RWPE1 (cell line): ENCODE measurements at regions not wholly inside any gene's neighbourhood (a gene's known extent, or its start where the extent isn't known, plus 50 kb on each side); places are given as distances from the start of the nearest gene placed in this dataset.

ENCODE experiments used
- CTCF ChIA-PET: fragments of 350-600 bp; sonication (Branson Sonifier 250); formaldehyde crosslinking; extraction: SDS; loops from one replicate; lab custom pipeline; 2021; lab: Yijun Ruan, JAX
- POLR2A ChIA-PET: fragments of 400-600 bp; formaldehyde crosslinking; extraction: SDS; loops from one replicate; lab custom pipeline; 2020; ENCODE audit warnings: antibody characterized with exemption; ENCODE audit not compliant: low non-redundant PET; lab: Yijun Ruan, JAX
- DNase-seq: peaks from one replicate; pipeline ENCODE4 v3.0.0; 2012; ENCODE audit warnings: low spot score
- H3K27ac ChIP-seq: fragments of 450-650 bp; 2 replicates; pipeline ENCODE4 v1.5.1; 2017
- TF ChIP-seq, protein P1 (sequence below): fragments of 450-650 bp; conservative IDR thresholded peaks from 2 replicates; pipeline ENCODE4 v1.5.1; 2017; ENCODE audit warnings: low read depth, mild to moderate bottlenecking

DNA sequence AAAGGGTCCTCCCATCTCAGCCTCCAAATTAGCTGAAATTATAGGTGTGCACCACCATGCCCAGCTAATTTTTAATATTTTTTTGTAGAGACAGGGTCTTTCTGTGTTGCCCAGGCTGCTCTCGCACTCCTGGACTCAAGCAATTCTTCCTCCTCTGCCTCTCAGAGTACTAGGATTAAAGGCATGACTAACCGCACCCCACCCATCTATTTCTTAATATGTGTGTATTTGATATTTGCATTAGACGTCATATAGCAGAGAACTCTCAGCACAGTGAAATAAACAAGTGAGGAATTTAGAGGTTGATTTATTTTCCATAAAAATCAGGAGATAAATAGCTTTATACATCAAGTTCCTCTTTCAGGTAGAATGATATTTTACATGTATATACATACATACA, 213.5 kb downstream of the FSIP2 start:
- no peak for DNase-seq
- ChIA-PET POLR2A (no interaction called here), CTCF (interaction anchor here (0.6 kb wide), 1 partner anchor 328 kb away, joined by 5 read pairs; no protein-coding TSS in a partner anchor)
- TF ChIP-seq, protein P1, sequence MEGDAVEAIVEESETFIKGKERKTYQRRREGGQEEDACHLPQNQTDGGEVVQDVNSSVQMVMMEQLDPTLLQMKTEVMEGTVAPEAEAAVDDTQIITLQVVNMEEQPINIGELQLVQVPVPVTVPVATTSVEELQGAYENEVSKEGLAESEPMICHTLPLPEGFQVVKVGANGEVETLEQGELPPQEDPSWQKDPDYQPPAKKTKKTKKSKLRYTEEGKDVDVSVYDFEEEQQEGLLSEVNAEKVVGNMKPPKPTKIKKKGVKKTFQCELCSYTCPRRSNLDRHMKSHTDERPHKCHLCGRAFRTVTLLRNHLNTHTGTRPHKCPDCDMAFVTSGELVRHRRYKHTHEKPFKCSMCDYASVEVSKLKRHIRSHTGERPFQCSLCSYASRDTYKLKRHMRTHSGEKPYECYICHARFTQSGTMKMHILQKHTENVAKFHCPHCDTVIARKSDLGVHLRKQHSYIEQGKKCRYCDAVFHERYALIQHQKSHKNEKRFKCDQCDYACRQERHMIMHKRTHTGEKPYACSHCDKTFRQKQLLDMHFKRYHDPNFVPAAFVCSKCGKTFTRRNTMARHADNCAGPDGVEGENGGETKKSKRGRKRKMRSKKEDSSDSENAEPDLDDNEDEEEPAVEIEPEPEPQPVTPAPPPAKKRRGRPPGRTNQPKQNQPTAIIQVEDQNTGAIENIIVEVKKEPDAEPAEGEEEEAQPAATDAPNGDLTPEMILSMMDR: no peak
- no peak overlapping the region for H3K27ac ChIP-seq

DNA sequence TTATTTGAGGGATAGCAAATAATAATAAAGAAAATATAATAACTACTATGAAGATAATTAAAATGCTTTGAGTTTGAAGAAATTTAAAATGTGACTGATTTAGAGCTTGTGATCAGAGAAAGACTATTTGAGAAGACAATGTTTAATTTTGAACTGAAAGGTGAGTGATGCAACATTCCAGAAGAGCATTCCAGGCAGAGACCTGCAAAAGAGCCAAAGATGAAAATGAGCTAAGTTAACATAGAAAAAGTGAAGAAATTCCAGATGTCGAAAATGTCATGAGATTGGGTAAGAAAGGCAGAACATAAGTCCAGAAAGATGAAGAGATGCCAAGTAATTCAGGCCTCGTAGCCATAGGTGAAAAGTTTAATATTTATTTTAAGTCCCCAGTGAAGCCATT, 215.8 kb downstream of the FSIP2 start:
- H3K27ac ChIP-seq: no peak overlapping the region
- TF ChIP-seq, protein P1: no peak
- no peak for DNase-seq
- ChIA-PET CTCF (no interaction called here), POLR2A (no interaction called here)

DNA sequence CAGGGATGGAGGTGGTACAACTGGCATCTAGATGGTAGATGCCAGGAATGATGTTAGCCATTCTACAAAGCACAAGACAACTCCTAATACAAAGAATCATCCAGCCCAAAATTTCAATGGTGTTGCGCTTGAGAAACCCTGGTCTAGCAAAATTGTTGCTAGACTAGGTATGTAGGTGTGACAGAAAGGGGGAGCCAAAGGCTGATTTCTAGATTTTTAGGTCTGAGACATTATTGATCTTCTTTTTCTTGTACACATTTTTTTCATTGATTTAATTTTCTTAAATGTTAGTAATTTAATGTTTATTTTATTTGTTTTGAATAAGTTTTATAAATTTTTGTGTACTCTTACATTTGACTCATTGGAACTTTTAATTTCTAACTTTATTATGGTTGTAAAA, 216.4 kb downstream of the FSIP2 start:
- TF ChIP-seq, protein P1: no peak
- no peak overlapping the region for H3K27ac ChIP-seq
- ChIA-PET CTCF (no interaction called here), POLR2A (no interaction called here)
- no peak for DNase-seq

DNA sequence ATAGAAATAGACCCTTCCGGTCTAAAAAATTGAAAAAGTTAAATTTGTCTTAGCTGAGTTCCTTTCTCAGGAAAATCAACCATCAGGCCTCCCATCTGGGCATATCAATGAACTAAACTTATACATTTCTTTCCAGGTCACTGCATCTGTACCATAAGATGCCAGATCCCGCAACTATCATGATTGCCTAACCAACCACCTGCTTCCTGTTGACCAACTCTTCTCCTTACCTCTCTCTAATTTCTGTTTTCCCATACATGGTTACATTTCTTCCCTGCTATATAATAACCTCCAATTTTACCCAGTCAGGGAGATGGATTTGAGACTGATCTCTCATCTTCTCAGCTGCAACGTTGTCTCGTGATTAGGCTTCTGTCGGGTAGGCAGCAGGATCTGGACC, 228.7 kb downstream of the FSIP2 start:
- no peak overlapping the region for H3K27ac ChIP-seq
- ChIA-PET POLR2A (no interaction called here), CTCF (no interaction called here)
- TF ChIP-seq, protein P1: no peak
- no peak for DNase-seq

DNA sequence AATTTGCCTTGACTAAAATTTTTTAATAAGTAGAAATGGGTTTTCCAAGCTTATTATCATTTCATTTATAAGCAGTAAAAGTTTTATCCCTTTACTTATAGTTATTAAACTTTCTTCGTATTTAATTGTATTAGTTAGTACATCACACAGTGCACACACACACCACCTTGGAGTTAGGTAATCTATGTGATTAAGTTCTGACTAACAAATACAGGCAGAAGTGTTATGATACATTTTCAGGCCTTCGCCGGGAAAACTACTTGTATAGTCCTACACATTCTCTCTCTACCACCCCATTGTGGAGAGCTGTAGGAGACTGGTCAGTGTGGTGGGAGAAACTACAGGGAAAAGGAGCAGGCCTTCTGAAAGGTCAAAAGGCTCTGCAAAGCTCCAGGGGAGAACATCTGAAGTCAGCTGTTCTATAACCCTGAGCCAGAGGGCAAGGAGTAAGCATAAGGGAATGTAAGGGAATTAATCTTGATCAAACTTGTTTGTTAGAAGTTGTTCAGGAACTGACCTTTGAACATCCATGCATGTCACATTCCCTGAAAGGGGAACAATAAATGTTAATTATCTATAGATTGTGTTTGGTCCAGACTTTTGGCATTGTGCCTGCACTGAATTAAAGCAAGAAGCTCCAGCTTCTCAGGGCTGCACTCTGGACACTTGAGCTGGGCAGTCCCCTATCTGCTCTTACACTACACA, 231.7 kb downstream of the FSIP2 start:
- ChIA-PET CTCF (interaction anchor here (0.5 kb wide), 1 partner anchor 359 kb away, joined by 3 read pairs; no protein-coding TSS in a partner anchor), POLR2A (no interaction called here)
- peak; percentile 21 for DNase-seq
- H3K27ac ChIP-seq: no peak overlapping the region
- TF ChIP-seq, protein P1: no peak

DNA sequence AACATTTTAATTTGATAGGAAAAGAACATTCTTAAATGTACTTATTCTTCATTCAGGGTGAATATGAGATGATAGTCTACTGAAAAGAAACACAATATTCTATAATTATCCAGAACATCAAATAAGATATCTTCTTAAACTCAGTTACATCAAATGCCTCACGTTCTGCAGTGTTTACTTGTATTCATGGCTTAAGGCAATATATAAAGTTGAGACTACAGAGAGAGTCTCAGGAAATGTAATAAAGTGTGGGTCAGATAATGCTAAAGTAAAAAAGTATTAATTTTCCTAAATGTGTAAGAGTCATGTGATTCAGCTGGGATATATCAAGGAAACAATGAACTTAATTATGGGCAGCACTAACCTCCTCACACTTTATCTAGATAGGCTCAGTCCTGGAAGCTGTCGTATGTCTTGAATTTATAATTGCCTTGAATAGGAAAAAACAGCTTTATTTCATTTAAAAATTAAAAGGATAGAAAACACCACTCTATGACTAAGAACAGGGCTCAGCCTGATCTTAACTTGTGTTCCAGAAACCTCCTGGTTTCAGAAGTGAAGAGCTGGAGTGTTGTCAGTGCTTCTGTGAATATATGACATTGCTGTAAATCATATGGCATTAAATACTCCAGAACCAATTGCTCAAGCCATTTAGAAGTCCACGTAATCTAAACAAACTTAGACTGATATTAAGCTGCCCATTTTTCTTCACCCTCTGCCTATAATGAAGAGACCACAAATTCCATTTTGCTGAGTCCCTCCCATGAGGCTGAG, 240.2 kb downstream of the FSIP2 start:
- no peak overlapping the region for H3K27ac ChIP-seq
- CTCF ChIA-PET: no interaction called here
- TF ChIP-seq, protein P1: no peak
- peak; percentile 8 for DNase-seq
- POLR2A ChIA-PET: no interaction called here
